Vagina (tissue), 2 donors: ENCODE measurements at regions not wholly inside any gene's neighbourhood (a gene's known extent, or its start where the extent isn't known, plus 50 kb on each side); places are given as distances from the start of the nearest gene placed in this dataset.
A peak's percentile ranks its signal among the peaks of the same experiment; 100 is the strongest.

Experiments used
- DNase-seq, 2 donors: peaks; one replicate each; pipeline ENCODE4 v3.0.0-alpha.2; 2017; ENCODE audit errors: extremely low spot score in 2 of 2
- H3K27ac ChIP-seq: fragments of 200-600 bp; sonication (generic); one replicate; pipeline ENCODE4 v1.5.1; 2019
- H3K27me3 ChIP-seq: fragments of 200-600 bp; sonication (generic); one replicate; pipeline ENCODE4 v1.5.1; 2019
- H3K36me3 ChIP-seq, 2 donors: fragments of 200-600 bp; sonication (generic); one replicate each; pipeline ENCODE4 v1.5.1; 2017 to 2019
- H3K4me1 ChIP-seq: fragments of 200-600 bp; sonication (generic); one replicate; pipeline ENCODE4 v1.5.1; 2019
- H3K4me3 ChIP-seq, 2 donors: fragments of 200-600 bp; sonication (generic); 1 replicate in 1 of 2; 2 replicates in 1 of 2; pipeline ENCODE4 v1.5.1; 2016 to 2019
- H3K9me3 ChIP-seq: fragments of 200-600 bp; sonication (generic); one replicate; pipeline ENCODE4 v1.5.1; 2019
- POLR2A ChIP-seq, 2 donors: fragments of 450-650 bp; IDR thresholded peaks; one replicate each; pipeline ENCODE4 v1.6.1; 2017; ENCODE audit warnings: antibody characterized with exemption in 2 of 2, mild to moderate bottlenecking in 2 of 2, moderate library complexity in 2 of 2
- POLR2AphosphoS5 ChIP-seq, 2 donors: sonication (generic); formaldehyde crosslinking; IDR thresholded peaks; one replicate each; pipeline ENCODE4 v1.9.0; 2017; ENCODE audit warnings: antibody characterized with exemption in 2 of 2, mild to moderate bottlenecking in 2 of 2, low read depth in 1 of 2; ENCODE audit not compliant: insufficient read depth in 1 of 2
- intact Hi-C: fragments of 100-400 bp; cut with DNase I; formaldehyde crosslinking; loops from one replicate; pipeline ENCODE4 v1.15.1; 2023
- TF ChIP-seq, protein P1 (sequence below), 3 experiments: fragments of 450-650 bp in 2 of 3; fragments of 200-600 bp in 1 of 3; sonication (generic) in 1 of 3; IDR thresholded peaks; one replicate each; pipeline ENCODE4 v1.5.1; 2017 to 2019; ENCODE audit warnings: antibody characterized with exemption in 3 of 3, mild to moderate bottlenecking in 2 of 3, moderate library complexity in 2 of 3

DNA sequence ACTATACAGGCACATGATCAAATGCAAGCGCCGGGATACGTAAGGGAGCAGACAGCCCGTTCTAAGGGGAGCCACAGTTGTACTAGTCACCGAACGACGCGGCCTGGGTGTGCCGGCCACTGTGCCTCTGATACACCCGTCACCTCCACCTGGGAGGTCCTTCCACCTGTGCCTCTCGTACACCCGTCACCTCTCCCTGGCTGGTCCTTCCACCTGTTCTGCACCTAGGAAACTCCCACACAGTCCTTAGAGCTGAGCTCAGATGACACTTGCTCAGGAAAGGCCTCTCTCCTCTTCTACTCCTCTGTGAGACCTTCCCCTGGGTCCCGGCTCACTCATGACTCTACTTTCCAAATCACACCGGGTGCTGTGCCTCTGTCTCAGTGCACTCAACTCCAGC, 245.0 kb downstream of the TTLL2 start:
- no peaks in the 10 kb centered on the region for H3K36me3 ChIP-seq
- H3K9me3 ChIP-seq: no peaks in the 10 kb centered on the region
- intact Hi-C loops: no loop called here
- DNase-seq: peak; percentile 81 to 92
- no peaks in the 10 kb centered on the region for H3K27me3 ChIP-seq
- TF ChIP-seq POLR2AphosphoS5 (IDR thresholded peaks at IDR 0.05; ENCODE audit: insufficient read depth in 1 of 2, low read depth in 1 of 2): no peak
- TF ChIP-seq, protein P1, sequence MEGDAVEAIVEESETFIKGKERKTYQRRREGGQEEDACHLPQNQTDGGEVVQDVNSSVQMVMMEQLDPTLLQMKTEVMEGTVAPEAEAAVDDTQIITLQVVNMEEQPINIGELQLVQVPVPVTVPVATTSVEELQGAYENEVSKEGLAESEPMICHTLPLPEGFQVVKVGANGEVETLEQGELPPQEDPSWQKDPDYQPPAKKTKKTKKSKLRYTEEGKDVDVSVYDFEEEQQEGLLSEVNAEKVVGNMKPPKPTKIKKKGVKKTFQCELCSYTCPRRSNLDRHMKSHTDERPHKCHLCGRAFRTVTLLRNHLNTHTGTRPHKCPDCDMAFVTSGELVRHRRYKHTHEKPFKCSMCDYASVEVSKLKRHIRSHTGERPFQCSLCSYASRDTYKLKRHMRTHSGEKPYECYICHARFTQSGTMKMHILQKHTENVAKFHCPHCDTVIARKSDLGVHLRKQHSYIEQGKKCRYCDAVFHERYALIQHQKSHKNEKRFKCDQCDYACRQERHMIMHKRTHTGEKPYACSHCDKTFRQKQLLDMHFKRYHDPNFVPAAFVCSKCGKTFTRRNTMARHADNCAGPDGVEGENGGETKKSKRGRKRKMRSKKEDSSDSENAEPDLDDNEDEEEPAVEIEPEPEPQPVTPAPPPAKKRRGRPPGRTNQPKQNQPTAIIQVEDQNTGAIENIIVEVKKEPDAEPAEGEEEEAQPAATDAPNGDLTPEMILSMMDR (IDR thresholded peaks at IDR 0.05): no peak
- TF ChIP-seq POLR2A (IDR thresholded peaks at IDR 0.05): no peak
- H3K4me1 ChIP-seq: peaks cover 36% of the 10 kb centered on the region
- no peak overlapping the region for H3K27ac ChIP-seq
- no peak overlapping the region for H3K4me3 ChIP-seq

DNA sequence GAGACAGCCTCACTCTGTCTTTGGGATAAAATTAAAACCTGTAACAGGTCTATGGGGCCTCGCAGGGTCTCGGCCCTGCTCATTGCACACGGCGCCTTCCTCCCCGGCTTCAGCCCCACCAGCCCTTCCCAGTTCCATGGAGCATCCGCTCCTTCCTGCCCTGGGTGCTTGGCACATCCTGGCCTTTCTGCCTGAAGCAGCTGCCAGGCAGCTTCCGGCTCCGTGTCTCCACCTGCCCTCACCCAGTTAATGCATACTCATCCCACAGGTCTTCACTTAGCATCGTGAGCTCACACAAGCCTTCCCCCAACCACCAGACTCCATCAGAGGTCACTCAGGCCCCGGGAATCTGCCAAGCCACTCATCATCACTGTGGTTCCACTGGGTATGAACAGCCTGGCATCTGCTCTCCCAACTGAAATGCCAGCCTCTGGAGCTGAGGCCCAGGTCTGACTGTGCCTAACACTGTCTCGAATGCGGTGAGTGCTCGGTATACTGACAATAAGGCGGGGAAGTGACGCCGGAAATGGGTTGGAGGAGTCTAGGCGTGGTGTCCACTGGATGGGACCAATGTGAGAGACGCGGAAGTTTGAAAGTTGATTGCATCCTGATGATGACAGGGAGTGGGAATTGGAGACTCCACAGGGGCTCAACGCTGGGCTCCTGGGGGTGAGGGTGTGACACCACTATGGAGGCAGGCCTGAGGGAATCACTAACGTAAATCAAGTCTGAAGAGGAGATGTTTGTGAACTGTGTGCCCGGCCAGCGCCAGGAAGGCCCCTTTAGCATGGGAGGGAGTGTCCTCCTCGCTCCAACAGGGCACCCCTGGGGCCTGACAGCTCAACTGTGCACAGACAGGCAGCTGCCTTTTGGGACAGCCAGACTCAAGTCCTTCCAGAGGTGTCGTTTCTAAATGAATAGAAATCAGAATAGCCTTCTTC, 245.8 kb downstream of the TTLL2 start:
- Histone ChIP-seq H3K4me1 (peaks cover 37% of the 10 kb centered on the region), H3K27ac (no peak overlapping the region), H3K36me3 (no peaks in the 10 kb centered on the region), H3K9me3 (no peaks in the 10 kb centered on the region), H3K27me3 (no peaks in the 10 kb centered on the region), H3K4me3 (no peak overlapping the region)
- TF ChIP-seq, protein P1 (IDR thresholded peaks at IDR 0.05): no peak
- TF ChIP-seq POLR2AphosphoS5 (IDR thresholded peaks at IDR 0.05; ENCODE audit: insufficient read depth in 1 of 2, low read depth in 1 of 2) (no peak), POLR2A (IDR thresholded peaks at IDR 0.05) (no peak)
- peak; percentile 64 to 75 for DNase-seq
- intact Hi-C loops: no loop called here

DNA sequence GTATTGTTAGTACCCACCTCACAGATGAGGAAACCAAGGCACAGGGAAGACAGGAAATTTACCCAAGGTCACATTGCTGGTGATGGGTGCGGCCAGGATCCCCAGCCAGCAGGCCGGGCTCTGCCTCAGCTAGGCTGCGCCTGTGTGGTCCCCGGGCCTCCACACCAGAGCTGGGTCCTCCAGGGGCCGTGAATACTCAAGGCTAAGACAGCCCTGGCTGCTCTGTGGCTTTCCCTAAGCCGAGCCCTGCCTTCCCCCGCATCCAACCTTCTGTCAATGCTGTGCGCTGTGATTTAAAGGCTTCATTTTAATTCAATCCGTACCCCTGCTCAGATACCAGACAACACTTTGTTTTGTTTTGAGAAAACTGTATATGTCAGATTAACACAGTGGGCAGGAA, 246.7 kb downstream of the TTLL2 start:
- no peak overlapping the region for H3K27ac ChIP-seq
- TF ChIP-seq POLR2A (IDR thresholded peaks at IDR 0.05): no peak
- no peak for TF ChIP-seq POLR2AphosphoS5 (IDR thresholded peaks at IDR 0.05; ENCODE audit: insufficient read depth in 1 of 2, low read depth in 1 of 2)

DNA sequence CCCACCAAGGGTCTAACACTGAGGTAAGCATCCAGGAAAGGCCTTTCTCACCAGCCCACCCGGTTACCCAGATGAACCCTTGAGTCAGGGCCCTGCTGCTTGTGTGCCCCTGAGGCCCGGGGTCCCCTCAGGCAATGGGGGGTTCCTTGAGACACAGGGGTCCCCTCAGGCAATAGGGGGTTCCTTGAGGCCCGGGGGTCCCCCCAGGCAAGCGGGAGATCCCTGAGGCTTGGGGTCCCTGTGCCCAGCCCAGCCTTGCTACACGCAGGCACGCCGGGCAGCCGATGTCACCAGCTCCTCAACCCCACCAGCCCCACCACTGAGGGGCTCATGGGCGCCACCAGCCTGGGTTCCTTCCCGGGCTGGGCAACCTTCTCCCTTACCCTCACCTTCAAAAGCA, 247.2 kb downstream of the TTLL2 start:
- Histone ChIP-seq H3K27ac (no peak overlapping the region), H3K4me1 (peaks cover 23% of the 10 kb centered on the region), H3K36me3 (no peaks in the 10 kb centered on the region), H3K27me3 (no peaks in the 10 kb centered on the region), H3K4me3 (no peak overlapping the region), H3K9me3 (no peaks in the 10 kb centered on the region)
- TF ChIP-seq POLR2AphosphoS5 (IDR thresholded peaks at IDR 0.05; ENCODE audit: insufficient read depth in 1 of 2, low read depth in 1 of 2): no peak
- TF ChIP-seq POLR2A (IDR thresholded peaks at IDR 0.05): no peak
- TF ChIP-seq, protein P1 (IDR thresholded peaks at IDR 0.05): no peak
- intact Hi-C loops: no loop called here
- DNase-seq: peak; percentile 77 to 91

More for the DNA sequence above, 246.7 kb downstream of the TTLL2 start:
- Histone ChIP-seq H3K4me1 (peaks cover 28% of the 10 kb centered on the region), H3K27me3 (no peaks in the 10 kb centered on the region), H3K4me3 (no peak overlapping the region), H3K9me3 (no peaks in the 10 kb centered on the region), H3K36me3 (no peaks in the 10 kb centered on the region)
- DNase-seq: peak in 1 of 2 donors; percentile 72
- intact Hi-C loops: no loop called here

DNA sequence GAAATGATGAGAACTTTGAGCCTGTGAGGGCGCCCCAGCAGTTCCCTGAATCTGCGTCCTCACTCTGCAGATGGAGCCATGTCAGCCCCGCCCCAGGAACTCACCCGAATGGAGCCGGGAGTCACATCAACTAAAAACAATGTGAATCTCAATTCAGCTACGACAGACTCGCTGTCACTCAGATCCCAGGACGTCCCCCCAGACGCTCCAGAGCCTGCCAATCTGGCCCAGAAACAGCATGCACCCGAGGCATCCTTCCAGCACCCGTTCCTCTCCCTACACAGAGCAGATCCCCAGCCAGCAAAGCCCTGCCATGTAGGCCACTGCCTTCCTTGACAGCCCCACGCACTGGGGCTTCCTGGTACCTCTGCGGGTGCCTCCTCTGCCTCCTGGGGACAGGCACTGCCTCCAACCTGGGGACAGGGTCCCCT, 248.0 kb downstream of the TTLL2 start:
- Histone ChIP-seq H3K27me3 (no peaks in the 10 kb centered on the region), H3K4me1 (peaks cover 15% of the 10 kb centered on the region), H3K36me3 (no peaks in the 10 kb centered on the region), H3K4me3 (no peak overlapping the region), H3K27ac (peak overlapping the region; percentile 74), H3K9me3 (no peaks in the 10 kb centered on the region)
- peak; percentile 74 to 83 for DNase-seq
- intact Hi-C loops: no loop called here
- TF ChIP-seq POLR2AphosphoS5 (IDR thresholded peaks at IDR 0.05; ENCODE audit: insufficient read depth in 1 of 2, low read depth in 1 of 2): no peak
- TF ChIP-seq, protein P1 (IDR thresholded peaks at IDR 0.05): no peak
